GM12892 (cell line): ENCODE measurements at regions not wholly inside any gene's neighbourhood (a gene's known extent, or its start where the extent isn't known, plus 50 kb on each side); places are given as distances from the start of the nearest gene placed in this dataset.
"Not testable (repeated sequence)": the region's sequence is repeated elsewhere in the genome, so short reads cannot be mapped to it uniquely, and the experiment has no call there.

Source experiments
- POLR2A ChIP-seq: IDR thresholded peaks from 2 replicates; pipeline ENCODE4 v1.6.1; 2011; ENCODE audit warnings: low read depth, low read length, control low read depth
- POLR2AphosphoS5 ChIP-seq: IDR thresholded peaks from 2 replicates; pipeline ENCODE4 v1.6.1; 2011; ENCODE audit warnings: low read depth, low read length, control low read depth
- TAF1 ChIP-seq: IDR thresholded peaks from 2 replicates; pipeline ENCODE4 v1.6.1; 2011; ENCODE audit warnings: low read depth, mild to moderate bottlenecking, control low read depth, low read length, borderline replicate concordance

DNA sequence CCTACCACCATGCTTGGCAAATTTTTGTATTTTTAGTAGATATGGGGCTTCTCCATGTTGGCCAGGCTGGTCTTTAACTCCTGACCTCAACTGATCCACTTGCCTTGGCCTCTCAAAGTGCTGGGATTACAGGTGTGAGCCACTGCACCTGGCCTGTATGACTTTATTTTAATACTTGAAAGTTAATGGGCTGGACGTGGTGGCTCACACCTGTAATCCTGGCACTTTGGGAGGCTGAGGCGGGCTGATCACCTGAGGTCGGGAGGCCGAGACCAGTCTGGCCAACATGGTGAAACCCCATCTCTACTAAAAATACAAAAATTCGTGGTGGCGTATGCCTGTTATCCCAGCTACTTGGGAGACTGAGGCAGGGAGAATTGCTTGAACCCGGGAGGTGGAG is 105.9 kb upstream of the TPTE start:
- TF ChIP-seq POLR2A, POLR2AphosphoS5, TAF1: not testable (repeated sequence)
